HFFc6 (cell line): ENCODE measurements at regions not wholly inside any gene's neighbourhood (a gene's known extent, or its start where the extent isn't known, plus 50 kb on each side); places are given as distances from the start of the nearest gene placed in this dataset.

ENCODE experiments used
- DNase-seq: peaks from one replicate; pipeline ENCODE4 v3.0.0-alpha.2; 2018
- H3K27ac Mint-ChIP-seq: 2 replicates; pipeline ENCODE4 v1.8.0; 2020; ENCODE audit warnings: mild to moderate bottlenecking, mixed read lengths
- H3K27me3 Mint-ChIP-seq: 2 replicates; pipeline ENCODE4 v1.8.0; 2021; ENCODE audit warnings: mild to moderate bottlenecking, moderate library complexity, mixed read lengths; ENCODE audit not compliant: insufficient read depth
- H3K36me3 Mint-ChIP-seq: 2 replicates; pipeline ENCODE4 v1.8.0; 2021; ENCODE audit warnings: low read depth, mixed read lengths
- H3K4me1 Mint-ChIP-seq: 2 replicates; pipeline ENCODE4 v1.8.0; 2020; ENCODE audit warnings: low read depth, mixed read lengths
- H3K4me3 Mint-ChIP-seq: 2 replicates; pipeline ENCODE4 v1.8.0; 2020; ENCODE audit warnings: mild to moderate bottlenecking, moderate library complexity, mixed read lengths
- H3K9me3 Mint-ChIP-seq: 2 replicates; pipeline ENCODE4 v1.8.0; 2020; ENCODE audit warnings: mild to moderate bottlenecking, mixed read lengths
- CTCF ChIP-seq: fragments of 200-600 bp; sonication (generic); IDR thresholded peaks from 2 replicates; pipeline ENCODE4 v1.5.0; 2021; ENCODE audit warnings: antibody characterized with exemption, mild to moderate bottlenecking

GRCh38 chr4:106773076-106773905 is 262.8 kb downstream of the DKK2 start:
- H3K9me3 Mint-ChIP-seq = peaks cover 11% of the 10 kb centered on the region; the same call in 1 of the 2 replicates
- H3K27me3 Mint-ChIP-seq = no peaks in the 10 kb centered on the region
- peak overlapping the region; percentile 22; the same call in 1 of the 2 replicates for H3K27ac Mint-ChIP-seq
- no peaks in the 10 kb centered on the region for H3K36me3 Mint-ChIP-seq
- no peak for TF ChIP-seq CTCF
- peak; percentile 66 for DNase-seq
- H3K4me1 Mint-ChIP-seq = peaks cover 19% of the 10 kb centered on the region
- H3K4me3 Mint-ChIP-seq = no peak overlapping the region

GRCh38 chr4:106767991-106768390 is 268.1 kb downstream of the DKK2 start:
- Mint-ChIP-seq H3K4me3 (no peak overlapping the region), H3K36me3 (no peaks in the 10 kb centered on the region), H3K27ac (no peak overlapping the region), H3K4me1 (peaks cover 25% of the 10 kb centered on the region), H3K9me3 (peaks cover 5% of the 10 kb centered on the region; the same call in 1 of the 2 replicates), H3K27me3 (no peaks in the 10 kb centered on the region)
- TF ChIP-seq CTCF = no peak
- DNase-seq = no peak

- Mint-ChIP-seq H3K4me1 (peaks cover 23% of the 10 kb centered on the region), H3K27ac (no peak overlapping the region; the same call in 1 of the 2 replicates), H3K36me3 (no peaks in the 10 kb centered on the region), H3K4me3 (no peak overlapping the region), H3K9me3 (peaks cover 5% of the 10 kb centered on the region; the same call in 1 of the 2 replicates), H3K27me3 (no peaks in the 10 kb centered on the region)
- TF ChIP-seq CTCF = no peak
- DNase-seq = peak; percentile 29
These were observed 269.6 kb downstream of the DKK2 start for GRCh38 chr4:106766519-106766918.

- no peak for TF ChIP-seq CTCF
- Mint-ChIP-seq H3K27me3 (no peaks in the 10 kb centered on the region), H3K36me3 (no peaks in the 10 kb centered on the region), H3K4me3 (no peak overlapping the region), H3K9me3 (peaks cover 4% of the 10 kb centered on the region; the same call in 1 of the 2 replicates), H3K4me1 (peaks cover 23% of the 10 kb centered on the region), H3K27ac (no peak overlapping the region)
- DNase-seq = no peak
These were observed 271.3 kb downstream of the DKK2 start for GRCh38 chr4:106764774-106765173.

GRCh38 chr4:106762666-106763443 is 273.3 kb downstream of the DKK2 start:
- peak; percentile 25 for DNase-seq
- H3K4me3 Mint-ChIP-seq = no peak overlapping the region
- no peaks in the 10 kb centered on the region for H3K9me3 Mint-ChIP-seq
- peaks cover 23% of the 10 kb centered on the region for H3K4me1 Mint-ChIP-seq
- H3K36me3 Mint-ChIP-seq = no peaks in the 10 kb centered on the region
- H3K27me3 Mint-ChIP-seq = no peaks in the 10 kb centered on the region
- no peak for TF ChIP-seq CTCF
- no peak overlapping the region; the same call in 1 of the 2 replicates for H3K27ac Mint-ChIP-seq
